ENCODE measurements at regions not wholly inside any gene's neighbourhood (a gene's known extent, or its start where the extent isn't known, plus 50 kb on each side); places are given as distances from the start of the nearest gene placed in this dataset.

DNA sequence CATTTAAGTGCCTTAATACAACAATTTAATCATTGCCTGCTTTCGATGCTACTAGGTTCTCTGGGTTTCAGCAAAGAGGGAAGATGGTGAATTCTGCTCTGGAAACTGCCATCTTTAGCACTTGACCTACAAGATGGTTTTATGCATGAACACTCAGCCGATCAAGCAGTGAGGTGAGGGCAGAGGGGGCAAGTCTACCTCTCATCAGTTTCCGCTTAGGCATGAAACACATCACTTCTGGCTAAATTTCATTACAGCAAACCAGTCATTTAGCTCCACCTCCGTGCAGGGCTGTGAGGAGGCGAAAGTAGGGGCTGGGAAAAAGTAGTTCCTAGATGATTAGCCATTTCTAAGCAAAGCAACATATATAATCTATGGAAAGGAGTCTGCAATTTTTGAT is 1018.0 kb downstream of the CDH18 start:
- TF ChIP-seq, protein P1, sequence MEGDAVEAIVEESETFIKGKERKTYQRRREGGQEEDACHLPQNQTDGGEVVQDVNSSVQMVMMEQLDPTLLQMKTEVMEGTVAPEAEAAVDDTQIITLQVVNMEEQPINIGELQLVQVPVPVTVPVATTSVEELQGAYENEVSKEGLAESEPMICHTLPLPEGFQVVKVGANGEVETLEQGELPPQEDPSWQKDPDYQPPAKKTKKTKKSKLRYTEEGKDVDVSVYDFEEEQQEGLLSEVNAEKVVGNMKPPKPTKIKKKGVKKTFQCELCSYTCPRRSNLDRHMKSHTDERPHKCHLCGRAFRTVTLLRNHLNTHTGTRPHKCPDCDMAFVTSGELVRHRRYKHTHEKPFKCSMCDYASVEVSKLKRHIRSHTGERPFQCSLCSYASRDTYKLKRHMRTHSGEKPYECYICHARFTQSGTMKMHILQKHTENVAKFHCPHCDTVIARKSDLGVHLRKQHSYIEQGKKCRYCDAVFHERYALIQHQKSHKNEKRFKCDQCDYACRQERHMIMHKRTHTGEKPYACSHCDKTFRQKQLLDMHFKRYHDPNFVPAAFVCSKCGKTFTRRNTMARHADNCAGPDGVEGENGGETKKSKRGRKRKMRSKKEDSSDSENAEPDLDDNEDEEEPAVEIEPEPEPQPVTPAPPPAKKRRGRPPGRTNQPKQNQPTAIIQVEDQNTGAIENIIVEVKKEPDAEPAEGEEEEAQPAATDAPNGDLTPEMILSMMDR (IDR thresholded peaks at IDR 0.05; ENCODE audit: low read depth, low read length, poor library complexity, severe bottlenecking): no peak
- no peak for TF ChIP-seq EZH2phosphoT487 (IDR thresholded peaks at IDR 0.05; ENCODE audit: borderline replicate concordance, low read length)
